ENCODE measurements at regions not wholly inside any gene's neighbourhood (a gene's known extent, or its start where the extent isn't known, plus 50 kb on each side); places are given as distances from the start of the nearest gene placed in this dataset.

- POLR2A ChIA-PET = interaction anchor here (0.6 kb wide), 1 partner anchor 29 kb away, joined by 3 read pairs; no protein-coding TSS in a partner anchor
- no peak overlapping the region for H3K9ac ChIP-seq (ENCODE audit: insufficient read depth in 1 of 2, low read depth in 2 of 2, low read length in 2 of 2)
- H3K4me1 ChIP-seq (replicated peaks in 1 of 2; ENCODE audit: control insufficient read depth in 2 of 2, insufficient read depth in 2 of 2, low read length in 2 of 2) = no peaks in the 10 kb centered on the region
- TF ChIP-seq HNRNPL (IDR thresholded peaks at IDR 0.05; ENCODE audit: low read depth, low read length) (no peak), ZBTB8A (IDR thresholded peaks at IDR 0.05; ENCODE audit: partially characterized antibody) (no peak), ZNF277 (CRISPR knock-in tag; IDR thresholded peaks at IDR 0.05; ENCODE audit: borderline replicate concordance) (no peak), ZKSCAN3 (CRISPR knock-in tag; IDR thresholded peaks at IDR 0.05) (no peak)
- TF ChIP-seq, protein P1, sequence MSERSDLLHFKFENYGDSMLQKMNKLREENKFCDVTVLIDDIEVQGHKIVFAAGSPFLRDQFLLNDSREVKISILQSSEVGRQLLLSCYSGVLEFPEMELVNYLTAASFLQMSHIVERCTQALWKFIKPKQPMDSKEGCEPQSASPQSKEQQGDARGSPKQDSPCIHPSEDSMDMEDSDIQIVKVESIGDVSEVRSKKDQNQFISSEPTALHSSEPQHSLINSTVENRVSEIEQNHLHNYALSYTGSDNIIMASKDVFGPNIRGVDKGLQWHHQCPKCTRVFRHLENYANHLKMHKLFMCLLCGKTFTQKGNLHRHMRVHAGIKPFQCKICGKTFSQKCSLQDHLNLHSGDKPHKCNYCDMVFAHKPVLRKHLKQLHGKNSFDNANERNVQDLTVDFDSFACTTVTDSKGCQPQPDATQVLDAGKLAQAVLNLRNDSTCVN (CRISPR knock-in tag; IDR thresholded peaks at IDR 0.05) = no peak
- TF ChIP-seq, protein P2, sequence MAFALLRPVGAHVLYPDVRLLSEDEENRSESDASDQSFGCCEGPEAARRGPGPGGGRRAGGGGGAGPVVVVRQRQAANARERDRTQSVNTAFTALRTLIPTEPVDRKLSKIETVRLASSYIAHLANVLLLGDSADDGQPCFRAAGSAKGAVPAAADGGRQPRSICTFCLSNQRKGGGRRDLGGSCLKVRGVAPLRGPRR (CRISPR knock-in tag; IDR thresholded peaks at IDR 0.05) = no peak
- CTCF ChIA-PET (ENCODE audit: low intra/inter-chr PET ratio) = no interaction called here
- H4K20me1 ChIP-seq (replicated peaks; ENCODE audit: control insufficient read depth, insufficient read depth, low read length) = no peaks in the 10 kb centered on the region
- H3K9me3 ChIP-seq (replicated peaks; ENCODE audit: control insufficient read depth, insufficient read depth, low read depth, low read length) = no peaks in the 10 kb centered on the region
- peaks cover 2 to 5% of the 10 kb centered on the region in 2 experiments; a peak in 4 of 5 replicates for H3K27me3 ChIP-seq (ENCODE audit: control insufficient read depth in 2 of 2, insufficient read depth in 2 of 2, low read length in 2 of 2)
- H3K4me3 ChIP-seq = no peak overlapping the region
- FAIRE-seq (no peak), DNase-seq (ENCODE audit: extremely low read depth in 1 of 4, low spot score in 3 of 4) (no peak), ATAC-seq (no peak)
- BruUV-seq (replicated peaks) = no TSS peak
- no peaks in the 10 kb centered on the region for H3K36me3 ChIP-seq (ENCODE audit: control insufficient read depth, insufficient read depth, low read length)
- no peaks in the 10 kb centered on the region for H3K79me2 ChIP-seq (ENCODE audit: control insufficient read depth, insufficient read depth, low read length)
- in situ Hi-C loops (cut with MboI) = no loop called here
- no peak overlapping the region for H3K4me2 ChIP-seq (ENCODE audit: insufficient read depth, low read length)
- 4% methylated on average over 6 of the region's 6 CpGs for WGBS (ENCODE audit: insufficient coverage, low coverage, missing lambda C conversion rate)
- H3K27ac ChIP-seq (ENCODE audit: extremely low read depth, low read depth, low read length) = no peak overlapping the region
- no peak overlapping the region for H2AFZ ChIP-seq (ENCODE audit: low read depth, low read length)
- no peaks in the 10 kb centered on the region for H3K9me1 ChIP-seq (ENCODE audit: control insufficient read depth, insufficient read depth, low read length)
- intact Hi-C loops (cut with micrococcal nuclease) = no loop called here
Observed at GRCh38 chr9:99750526-99750925, 71.2 kb upstream of the NR4A3 start.
